Keratinocyte (primary cell): ENCODE measurements at regions not wholly inside any gene's neighbourhood (a gene's known extent, or its start where the extent isn't known, plus 50 kb on each side); places are given as distances from the start of the nearest gene placed in this dataset.

Experiments
- EZH2 ChIP-seq: IDR thresholded peaks from one replicate; pipeline ENCODE4 v1.6.1; 2012; ENCODE audit warnings: inconsistent platforms, mild to moderate bottlenecking, low read length, moderate library complexity
- TF ChIP-seq, protein P1 (sequence below), 3 experiments: IDR thresholded peaks in 1 of 3; conservative IDR thresholded peaks in 1 of 3; optimal IDR thresholded peaks in 1 of 3; 2 replicates in 2 of 3; 3 replicates in 1 of 3; pipeline versions ENCODE3 to v1.5.1; 2011; ENCODE audit warnings: low read length in 3 of 3, mild to moderate bottlenecking in 3 of 3, moderate library complexity in 2 of 3, control low read depth in 1 of 3, inconsistent platforms in 1 of 3; ENCODE audit not compliant: insufficient read depth in 2 of 3; ENCODE audit errors: extremely low read depth in 1 of 3

DNA sequence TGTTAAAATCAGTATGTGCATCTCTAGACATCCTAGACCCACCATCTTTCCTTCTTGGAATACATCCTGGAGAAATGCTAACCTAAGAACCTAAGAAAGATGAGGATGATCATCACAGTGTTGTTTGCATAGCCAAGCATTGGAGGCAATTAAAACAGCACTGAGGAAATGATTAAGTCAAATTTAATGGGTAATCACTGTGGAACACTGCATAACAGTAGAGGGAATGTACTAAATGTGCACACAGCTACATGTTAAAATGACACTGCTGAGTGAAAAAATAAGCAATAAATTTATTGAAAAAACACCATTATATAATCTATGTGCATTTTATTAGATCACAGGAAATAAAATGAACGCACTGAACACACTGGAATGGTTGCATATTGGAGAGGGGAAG is 987.1 kb upstream of the SEL1L start:
- TF ChIP-seq, protein P1, sequence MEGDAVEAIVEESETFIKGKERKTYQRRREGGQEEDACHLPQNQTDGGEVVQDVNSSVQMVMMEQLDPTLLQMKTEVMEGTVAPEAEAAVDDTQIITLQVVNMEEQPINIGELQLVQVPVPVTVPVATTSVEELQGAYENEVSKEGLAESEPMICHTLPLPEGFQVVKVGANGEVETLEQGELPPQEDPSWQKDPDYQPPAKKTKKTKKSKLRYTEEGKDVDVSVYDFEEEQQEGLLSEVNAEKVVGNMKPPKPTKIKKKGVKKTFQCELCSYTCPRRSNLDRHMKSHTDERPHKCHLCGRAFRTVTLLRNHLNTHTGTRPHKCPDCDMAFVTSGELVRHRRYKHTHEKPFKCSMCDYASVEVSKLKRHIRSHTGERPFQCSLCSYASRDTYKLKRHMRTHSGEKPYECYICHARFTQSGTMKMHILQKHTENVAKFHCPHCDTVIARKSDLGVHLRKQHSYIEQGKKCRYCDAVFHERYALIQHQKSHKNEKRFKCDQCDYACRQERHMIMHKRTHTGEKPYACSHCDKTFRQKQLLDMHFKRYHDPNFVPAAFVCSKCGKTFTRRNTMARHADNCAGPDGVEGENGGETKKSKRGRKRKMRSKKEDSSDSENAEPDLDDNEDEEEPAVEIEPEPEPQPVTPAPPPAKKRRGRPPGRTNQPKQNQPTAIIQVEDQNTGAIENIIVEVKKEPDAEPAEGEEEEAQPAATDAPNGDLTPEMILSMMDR (optimal IDR thresholded peaks at IDR 0.05 in 1 of 3, IDR thresholded peaks at IDR 0.05 in 1 of 3, conservative IDR thresholded peaks at IDR 0.05 in 1 of 3; ENCODE audit: extremely low read depth in 1 of 3, insufficient read depth in 2 of 3, low read length in 3 of 3), result no peak
- no peak for TF ChIP-seq EZH2
